ENCODE measurements at regions not wholly inside any gene's neighbourhood (a gene's known extent, or its start where the extent isn't known, plus 50 kb on each side); places are given as distances from the start of the nearest gene placed in this dataset.

DNA sequence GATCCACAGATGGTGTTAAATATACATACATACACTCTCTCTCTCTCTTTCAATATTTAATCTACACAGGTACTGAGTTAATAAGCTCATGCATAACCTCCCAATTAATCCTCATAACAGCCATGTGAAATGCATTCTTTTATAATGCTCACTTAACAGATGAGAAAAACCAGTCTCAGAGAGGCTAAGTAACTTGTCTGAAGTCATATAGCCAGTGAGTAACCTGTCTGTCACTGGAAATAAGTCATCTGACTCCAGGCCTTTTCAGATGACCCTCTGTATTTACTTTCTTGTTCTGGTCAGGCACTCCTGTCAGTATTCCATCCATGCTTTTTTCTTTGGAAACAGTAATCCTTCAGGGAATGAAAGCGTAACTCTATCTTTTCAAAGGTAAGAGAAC, 594.0 kb upstream of the TENM4 start:
- no peak overlapping the region for H3K27ac ChIP-seq (ENCODE audit: insufficient read length, low read depth, low read length)
- no peak overlapping the region for H2AFZ ChIP-seq (ENCODE audit: low read length)
- no peak overlapping the region for H2BK20ac ChIP-seq (ENCODE audit: low read depth, low read length, poor library complexity, severe bottlenecking)
- no peak overlapping the region for H3K14ac ChIP-seq (ENCODE audit: insufficient read depth, low read length)
- DNase-seq: no peak
- no peaks in the 10 kb centered on the region for H3K9me3 Mint-ChIP-seq
- H2BK120ac ChIP-seq (ENCODE audit: low read depth, low read length, poor library complexity, severe bottlenecking): no peak overlapping the region
- H3K4me1 ChIP-seq (ENCODE audit: insufficient read depth, low read length): no peaks in the 10 kb centered on the region
- H4K91ac ChIP-seq (ENCODE audit: insufficient read length, low read depth, low read length): no peak overlapping the region
- no peak overlapping the region for H3K27ac Mint-ChIP-seq
- no peaks in the 10 kb centered on the region for H3K27me3 ChIP-seq (ENCODE audit: insufficient read depth, low read length)
- no peaks in the 10 kb centered on the region for H3K23me2 ChIP-seq (ENCODE audit: insufficient read length, low read depth, low read length, poor library complexity, severe bottlenecking)
- H3K4me2 ChIP-seq (ENCODE audit: insufficient read depth, insufficient read length, low read length): no peak overlapping the region
- H4K20me1 ChIP-seq (ENCODE audit: control insufficient read depth, insufficient read depth, insufficient read length): no peaks in the 10 kb centered on the region
- H3K4ac ChIP-seq (ENCODE audit: low read depth, low read length): no peak overlapping the region
- TF ChIP-seq, protein P1, sequence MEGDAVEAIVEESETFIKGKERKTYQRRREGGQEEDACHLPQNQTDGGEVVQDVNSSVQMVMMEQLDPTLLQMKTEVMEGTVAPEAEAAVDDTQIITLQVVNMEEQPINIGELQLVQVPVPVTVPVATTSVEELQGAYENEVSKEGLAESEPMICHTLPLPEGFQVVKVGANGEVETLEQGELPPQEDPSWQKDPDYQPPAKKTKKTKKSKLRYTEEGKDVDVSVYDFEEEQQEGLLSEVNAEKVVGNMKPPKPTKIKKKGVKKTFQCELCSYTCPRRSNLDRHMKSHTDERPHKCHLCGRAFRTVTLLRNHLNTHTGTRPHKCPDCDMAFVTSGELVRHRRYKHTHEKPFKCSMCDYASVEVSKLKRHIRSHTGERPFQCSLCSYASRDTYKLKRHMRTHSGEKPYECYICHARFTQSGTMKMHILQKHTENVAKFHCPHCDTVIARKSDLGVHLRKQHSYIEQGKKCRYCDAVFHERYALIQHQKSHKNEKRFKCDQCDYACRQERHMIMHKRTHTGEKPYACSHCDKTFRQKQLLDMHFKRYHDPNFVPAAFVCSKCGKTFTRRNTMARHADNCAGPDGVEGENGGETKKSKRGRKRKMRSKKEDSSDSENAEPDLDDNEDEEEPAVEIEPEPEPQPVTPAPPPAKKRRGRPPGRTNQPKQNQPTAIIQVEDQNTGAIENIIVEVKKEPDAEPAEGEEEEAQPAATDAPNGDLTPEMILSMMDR (conservative IDR thresholded peaks at IDR 0.05): no peak
- no peak overlapping the region for H3T11ph ChIP-seq (ENCODE audit: low read length)
- no peak overlapping the region for H3K4me3 Mint-ChIP-seq
- H2BK5ac ChIP-seq (ENCODE audit: insufficient read length, low read length): no peak overlapping the region
- H4K5ac ChIP-seq (ENCODE audit: insufficient read length, low read depth, low read length): no peak overlapping the region
- H3K4me1 Mint-ChIP-seq: no peaks in the 10 kb centered on the region
- H3K18ac ChIP-seq (ENCODE audit: insufficient read length, low read depth, low read length): no peak overlapping the region
- no CpG with 5 or more reads among the region's 1 CpG for WGBS (ENCODE audit: extremely low coverage, insufficient read length, low lambda C conversion rate)
- H2AK5ac ChIP-seq (ENCODE audit: insufficient read length, low read length): no peak overlapping the region
- no peaks in the 10 kb centered on the region for H3K9me3 ChIP-seq (ENCODE audit: control insufficient read depth, low read depth, low read length)
- no peaks in the 10 kb centered on the region for H3K36me3 Mint-ChIP-seq (ENCODE audit: insufficient read depth in 1 of 3, low read depth in 3 of 3)
- H3K27me3 Mint-ChIP-seq (ENCODE audit: low read depth): no peaks in the 10 kb centered on the region
- H3K79me2 ChIP-seq (ENCODE audit: insufficient read depth, low read length): no peaks in the 10 kb centered on the region
- H3K23ac ChIP-seq (ENCODE audit: insufficient read length, low read depth, low read length): no peak overlapping the region
- H2BK15ac ChIP-seq (ENCODE audit: low read depth, low read length): no peak overlapping the region
- H3K9ac ChIP-seq (ENCODE audit: extremely low read depth, insufficient read length, low read length): no peak overlapping the region
- H4K8ac ChIP-seq (replicated peaks; ENCODE audit: insufficient read length, low read depth, low read length): no peak overlapping the region
- H2BK12ac ChIP-seq (ENCODE audit: insufficient read length, low read depth, low read length): no peak overlapping the region
- no peaks in the 10 kb centered on the region for H3K79me1 ChIP-seq (ENCODE audit: insufficient read depth, low read depth, low read length, poor library complexity, severe bottlenecking)
- H3K56ac ChIP-seq (ENCODE audit: insufficient read length, low read depth, low read length): no peak overlapping the region

Measured in H9 (cell line).